Activated B cell treated with CpG ODN at 0.5 μM for 24 hours (primary cell): ENCODE measurements at regions not wholly inside any gene's neighbourhood (a gene's known extent, or its start where the extent isn't known, plus 50 kb on each side); places are given as distances from the start of the nearest gene placed in this dataset.

ENCODE experiments used
- ATAC-seq: fragments of 200-7000 bp; cut with Tn5 transposase; one replicate; pipeline ENCODE4 v1.10.0; 2021; ENCODE audit warnings: low read depth, mild to moderate bottlenecking, moderate library complexity
- CTCF ChIA-PET: fragments of 350-600 bp; sonication (Branson Sonifier 250); formaldehyde crosslinking; loops from one replicate; lab custom pipeline; 2021; ENCODE audit warnings: antibody characterized with exemption; lab: Charles Lee
- POLR2A ChIA-PET: fragments of 350-600 bp; sonication (Branson Sonifier 250); formaldehyde crosslinking; loops from one replicate; lab custom pipeline; 2021; ENCODE audit warnings: antibody characterized with exemption; lab: Charles Lee
- DNase-seq: peaks from one replicate; pipeline ENCODE4 v3.0.0; 2022
- H3K27ac Mint-ChIP-seq: one replicate; pipeline ENCODE4 v1.8.0; 2020; ENCODE audit warnings: mixed read lengths
- H3K27me3 Mint-ChIP-seq: one replicate; pipeline ENCODE4 v1.8.0; 2021; ENCODE audit warnings: mixed read lengths
- H3K36me3 Mint-ChIP-seq: one replicate; pipeline ENCODE4 v1.8.0; 2021; ENCODE audit warnings: low read depth, mixed read lengths
- H3K4me1 Mint-ChIP-seq: one replicate; pipeline ENCODE4 v1.8.0; 2021; ENCODE audit warnings: mixed read lengths
- H3K4me3 Mint-ChIP-seq: one replicate; pipeline ENCODE4 v1.8.0; 2020; ENCODE audit warnings: mild to moderate bottlenecking, mixed read lengths
- H3K9me3 Mint-ChIP-seq: one replicate; pipeline ENCODE4 v1.8.0; 2020; ENCODE audit warnings: mixed read lengths
- CTCF ChIP-seq: fragments of 200-600 bp; IDR thresholded peaks from one replicate; pipeline ENCODE4 v1.8.0; 2022; ENCODE audit warnings: antibody characterized with exemption, mild to moderate bottlenecking
- intact Hi-C: fragments of 100-400 bp; cut with micrococcal nuclease; formaldehyde crosslinking; loops from one replicate; pipeline ENCODE4 v1.15.1; 2024

GRCh38 chr9:129471201-129472019 lies 149.5 kb downstream of the C9orf50 start:
- TF ChIP-seq CTCF: no peak
- Mint-ChIP-seq H3K27me3 (peaks cover 32% of the 10 kb centered on the region), H3K4me1 (no peaks in the 10 kb centered on the region), H3K36me3 (peaks cover 2% of the 10 kb centered on the region), H3K27ac (no peak overlapping the region), H3K9me3 (peaks cover 6% of the 10 kb centered on the region), H3K4me3 (no peak overlapping the region)
- intact Hi-C loops: no loop called here
- ChIA-PET CTCF (no interaction called here), POLR2A (interaction anchor here (1.5 kb wide), 1 partner anchor 12 kb away, joined by 4 read pairs; no protein-coding TSS in a partner anchor)
- ATAC-seq (no peak), DNase-seq (no peak)

DNA sequence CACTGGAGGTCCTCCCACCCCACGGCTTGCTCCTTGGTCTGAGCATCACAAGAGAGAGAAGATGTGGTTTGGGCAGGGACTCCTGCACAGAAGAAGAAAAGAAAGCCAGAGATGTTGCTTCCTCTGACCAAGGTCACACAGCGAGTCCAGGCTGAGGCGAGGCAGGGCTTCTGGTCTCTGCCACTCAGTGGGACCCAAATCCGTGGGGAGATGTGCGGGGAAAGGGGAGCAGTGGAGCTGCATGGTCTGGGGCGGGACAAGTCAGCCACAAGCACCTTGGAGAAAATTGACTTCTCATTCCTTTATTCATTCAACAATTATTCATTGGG lies 150.9 kb downstream of the C9orf50 start:
- H3K9me3 Mint-ChIP-seq: peaks cover 4% of the 10 kb centered on the region
- no peak overlapping the region for H3K4me3 Mint-ChIP-seq
- no peak for TF ChIP-seq CTCF
- peaks cover 35% of the 10 kb centered on the region for H3K27me3 Mint-ChIP-seq
- DNase-seq (no peak), ATAC-seq (no peak)
- POLR2A ChIA-PET: interaction anchor here (0.6 kb wide), 1 partner anchor 507 kb away, joined by 5 read pairs; no protein-coding TSS in a partner anchor
- H3K4me1 Mint-ChIP-seq: no peaks in the 10 kb centered on the region
- CTCF ChIA-PET: no interaction called here
- intact Hi-C loops: no loop called here
- peaks cover 2% of the 10 kb centered on the region for H3K36me3 Mint-ChIP-seq
- no peak overlapping the region for H3K27ac Mint-ChIP-seq

DNA sequence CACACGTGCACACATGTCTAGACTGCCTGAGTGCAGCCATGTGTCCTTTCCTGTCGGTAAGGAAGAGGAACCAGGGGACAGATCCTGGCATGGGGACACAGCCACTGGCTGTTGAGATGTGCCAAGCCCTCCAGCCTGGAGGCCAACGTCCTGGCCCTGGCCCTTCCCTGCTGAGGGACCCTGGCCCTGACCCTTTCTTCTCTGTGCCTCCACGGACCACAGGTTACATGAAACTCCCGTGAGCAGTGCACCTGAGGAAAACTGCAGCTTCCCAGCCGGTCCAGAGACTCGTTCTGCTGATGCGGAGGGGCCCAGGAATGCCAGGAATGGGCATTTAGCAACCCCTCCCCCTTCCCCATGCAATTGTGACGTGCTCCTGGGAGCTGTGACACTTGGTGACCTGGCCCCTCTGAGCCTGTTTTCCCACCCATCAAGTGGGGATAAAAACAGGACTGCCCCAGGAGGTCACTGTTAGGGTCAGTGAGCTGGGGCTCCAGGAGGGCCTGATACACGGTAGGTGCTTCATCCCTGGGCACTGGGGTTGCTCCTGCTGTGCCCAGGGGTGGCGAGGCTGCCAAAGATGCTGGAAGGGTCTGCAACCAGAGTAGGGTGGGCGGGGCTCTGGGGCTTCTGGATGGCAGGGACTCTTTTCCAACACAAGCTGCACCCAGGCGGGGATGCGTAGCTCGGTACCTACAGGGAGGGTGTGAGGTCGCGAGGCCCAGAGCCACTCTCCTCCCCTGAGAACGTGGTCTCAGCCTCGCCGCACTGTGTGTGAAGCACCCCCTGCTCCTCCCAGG lies 151.5 kb downstream of the C9orf50 start:
- CTCF ChIA-PET: no interaction called here
- POLR2A ChIA-PET: interaction anchor here (0.6 kb wide), 1 partner anchor 507 kb away, joined by 5 read pairs; no protein-coding TSS in a partner anchor
- H3K27me3 Mint-ChIP-seq: peaks cover 34% of the 10 kb centered on the region
- no peaks in the 10 kb centered on the region for H3K4me1 Mint-ChIP-seq
- intact Hi-C loops: no loop called here
- no peak for ATAC-seq
- TF ChIP-seq CTCF: no peak
- H3K27ac Mint-ChIP-seq: no peak overlapping the region
- no peak overlapping the region for H3K4me3 Mint-ChIP-seq
- no peak for DNase-seq
- peaks cover 3% of the 10 kb centered on the region for H3K9me3 Mint-ChIP-seq
- H3K36me3 Mint-ChIP-seq: peaks cover 2% of the 10 kb centered on the region

- ChIA-PET CTCF (no interaction called here), POLR2A (no interaction called here)
- H3K4me1 Mint-ChIP-seq: no peaks in the 10 kb centered on the region
- intact Hi-C loops: no loop called here
- DNase-seq (no peak), ATAC-seq (no peak)
- no peaks in the 10 kb centered on the region for H3K36me3 Mint-ChIP-seq
- peaks cover 23% of the 10 kb centered on the region for H3K27me3 Mint-ChIP-seq
- H3K4me3 Mint-ChIP-seq: no peak overlapping the region
- H3K27ac Mint-ChIP-seq: no peak overlapping the region
- H3K9me3 Mint-ChIP-seq: no peaks in the 10 kb centered on the region
- no peak for TF ChIP-seq CTCF
Observed at GRCh38 chr9:129467739-129468666, 152.9 kb downstream of the C9orf50 start.
